Adrenal gland (tissue), 5 donors: ENCODE measurements at regions not wholly inside any gene's neighbourhood (a gene's known extent, or its start where the extent isn't known, plus 50 kb on each side); places are given as distances from the start of the nearest gene placed in this dataset.

Experiments used
- POLR2A ChIP-seq, 2 donors: fragments of 450-650 bp; IDR thresholded peaks; one replicate each; pipeline ENCODE4 v1.6.1; 2017; ENCODE audit warnings: antibody characterized with exemption in 2 of 2, mild to moderate bottlenecking in 2 of 2, moderate library complexity in 1 of 2
- TF ChIP-seq, protein P1 (sequence below), 6 experiments: fragments of 450-650 bp in 4 of 6; fragments of 200-600 bp in 2 of 6; sonication (generic) in 1 of 6; IDR thresholded peaks; 1 replicate in 5 of 6; 2 replicates in 1 of 6; pipeline versions ENCODE4 v1.5.1 to v1.8.0; 2016 to 2021; ENCODE audit warnings: antibody characterized with exemption in 6 of 6, mild to moderate bottlenecking in 2 of 6, moderate library complexity in 1 of 6
- donor health status: DM: no; HTN: no; CAD: no.

DNA sequence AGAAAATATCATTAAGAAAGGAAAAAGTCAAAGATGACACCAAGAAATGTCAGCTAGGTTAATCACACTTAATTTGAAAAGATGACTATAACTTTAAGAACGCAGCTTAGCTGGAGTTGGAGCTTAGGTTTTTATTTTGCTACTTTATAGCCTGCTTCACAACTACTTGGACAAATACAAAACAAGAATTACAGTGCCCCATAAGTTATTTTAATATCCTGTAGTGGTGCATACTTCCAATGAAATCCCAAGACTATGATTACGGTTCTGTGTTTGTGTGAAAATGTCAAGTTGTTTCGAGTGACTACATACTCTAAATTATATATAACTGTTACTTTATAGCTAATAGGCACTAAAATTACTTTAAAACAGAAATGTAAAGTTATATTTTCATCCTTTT, 244.6 kb upstream of the MGMT start:
- TF ChIP-seq POLR2A (IDR thresholded peaks at IDR 0.05), result no peak
- TF ChIP-seq, protein P1, sequence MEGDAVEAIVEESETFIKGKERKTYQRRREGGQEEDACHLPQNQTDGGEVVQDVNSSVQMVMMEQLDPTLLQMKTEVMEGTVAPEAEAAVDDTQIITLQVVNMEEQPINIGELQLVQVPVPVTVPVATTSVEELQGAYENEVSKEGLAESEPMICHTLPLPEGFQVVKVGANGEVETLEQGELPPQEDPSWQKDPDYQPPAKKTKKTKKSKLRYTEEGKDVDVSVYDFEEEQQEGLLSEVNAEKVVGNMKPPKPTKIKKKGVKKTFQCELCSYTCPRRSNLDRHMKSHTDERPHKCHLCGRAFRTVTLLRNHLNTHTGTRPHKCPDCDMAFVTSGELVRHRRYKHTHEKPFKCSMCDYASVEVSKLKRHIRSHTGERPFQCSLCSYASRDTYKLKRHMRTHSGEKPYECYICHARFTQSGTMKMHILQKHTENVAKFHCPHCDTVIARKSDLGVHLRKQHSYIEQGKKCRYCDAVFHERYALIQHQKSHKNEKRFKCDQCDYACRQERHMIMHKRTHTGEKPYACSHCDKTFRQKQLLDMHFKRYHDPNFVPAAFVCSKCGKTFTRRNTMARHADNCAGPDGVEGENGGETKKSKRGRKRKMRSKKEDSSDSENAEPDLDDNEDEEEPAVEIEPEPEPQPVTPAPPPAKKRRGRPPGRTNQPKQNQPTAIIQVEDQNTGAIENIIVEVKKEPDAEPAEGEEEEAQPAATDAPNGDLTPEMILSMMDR (IDR thresholded peaks at IDR 0.05), result no peak
